ENCODE measurements at regions not wholly inside any gene's neighbourhood (a gene's known extent, or its start where the extent isn't known, plus 50 kb on each side); places are given as distances from the start of the nearest gene placed in this dataset.
"Not testable (repeated sequence)": the region's sequence is repeated elsewhere in the genome, so short reads cannot be mapped to it uniquely, and the experiment has no call there.

GRCh38 chr3:153762411-153763235 lies 358.6 kb upstream of the ARHGEF26 start:
- DNase-seq, result no peak

GRCh38 chr3:153767601-153768560 lies 353.3 kb upstream of the ARHGEF26 start:
- no peak for DNase-seq

- peak; percentile 41 for DNase-seq
Observed at GRCh38 chr3:153768561-153769469, 352.4 kb upstream of the ARHGEF26 start.

GRCh38 chr3:153783106-153783505 lies 338.1 kb upstream of the ARHGEF26 start:
- DNase-seq, result no peak

- DNase-seq, result no peak
Observed at GRCh38 chr3:153783741-153784480, 337.3 kb upstream of the ARHGEF26 start.

GRCh38 chr3:153785901-153786300 lies 335.3 kb upstream of the ARHGEF26 start:
- DNase-seq, result no peak

- DNase-seq, result no peak
Observed at GRCh38 chr3:153789380-153789779, 331.8 kb upstream of the ARHGEF26 start.

- not testable (repeated sequence) for DNase-seq
Observed at GRCh38 chr3:153797056-153797455, 324.1 kb upstream of the ARHGEF26 start.

GRCh38 chr3:153809097-153809496 lies 312.1 kb upstream of the ARHGEF26 start:
- DNase-seq, result no peak

- no peak for DNase-seq
Observed at GRCh38 chr3:153818338-153818737, 302.9 kb upstream of the ARHGEF26 start.

- no peak for DNase-seq
Observed at GRCh38 chr3:153820035-153820434, 301.2 kb upstream of the ARHGEF26 start.

GRCh38 chr3:153828346-153828745 lies 292.8 kb upstream of the ARHGEF26 start:
- not testable (repeated sequence) for DNase-seq

GRCh38 chr3:153829606-153830170 lies 291.5 kb upstream of the ARHGEF26 start:
- DNase-seq, result no peak

GRCh38 chr3:153830552-153830951 lies 290.6 kb upstream of the ARHGEF26 start:
- no peak for DNase-seq

- no peak for DNase-seq
Observed at GRCh38 chr3:153835540-153835939, 285.6 kb upstream of the ARHGEF26 start.

GRCh38 chr3:153840487-153840886 lies 280.7 kb upstream of the ARHGEF26 start:
- DNase-seq, result no peak

GRCh38 chr3:153843994-153844393 lies 277.2 kb upstream of the ARHGEF26 start:
- no peak for DNase-seq

GRCh38 chr3:153845311-153845710 lies 275.9 kb upstream of the ARHGEF26 start:
- no peak for DNase-seq

- DNase-seq, result no peak
Observed at GRCh38 chr3:153848702-153849101, 272.5 kb upstream of the ARHGEF26 start.

- no peak for DNase-seq
Observed at GRCh38 chr3:153852355-153852754, 268.8 kb upstream of the ARHGEF26 start.

GRCh38 chr3:153853163-153853562 lies 268.0 kb upstream of the ARHGEF26 start:
- DNase-seq, result no peak

GRCh38 chr3:153855772-153856171 lies 265.4 kb upstream of the ARHGEF26 start:
- DNase-seq, result no peak
